ENCODE measurements at regions not wholly inside any gene's neighbourhood (a gene's known extent, or its start where the extent isn't known, plus 50 kb on each side); places are given as distances from the start of the nearest gene placed in this dataset.

DNA sequence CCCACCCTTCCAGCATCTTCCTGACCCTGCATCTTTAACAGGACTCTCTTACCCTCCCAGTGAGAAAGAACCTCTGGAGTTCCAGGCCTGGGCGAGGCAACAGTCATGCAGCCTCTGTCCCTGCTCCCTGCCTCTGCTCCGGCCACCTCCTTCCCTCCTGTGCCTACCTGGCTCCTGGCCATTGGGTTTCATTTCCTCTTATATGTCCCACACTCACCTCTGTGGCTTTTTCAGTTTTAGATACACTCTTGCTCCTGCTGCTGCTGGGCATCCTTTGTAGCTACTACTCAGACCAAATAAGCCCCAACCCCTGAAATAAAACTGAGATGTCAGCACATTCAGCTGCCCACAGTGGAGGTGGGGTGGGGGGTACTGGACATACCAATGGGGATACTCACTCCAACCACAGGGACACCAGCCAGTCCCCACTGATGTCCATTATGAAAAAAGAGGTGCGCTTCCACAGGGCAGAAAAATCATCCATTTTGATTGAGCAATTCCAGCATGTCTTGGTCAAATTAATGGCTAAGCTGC is 99.1 kb upstream of the NRXN3 start:
- no peaks in the 10 kb centered on the region for H3K9me3 ChIP-seq
- no peaks in the 10 kb centered on the region for H3K4me1 ChIP-seq
- H3K27ac ChIP-seq = no peak overlapping the region
- no peaks in the 10 kb centered on the region for H3K36me3 ChIP-seq
- TF ChIP-seq POLR2AphosphoS5 (IDR thresholded peaks at IDR 0.05) (no peak), EP300 (IDR thresholded peaks at IDR 0.05) (no peak), POLR2A (IDR thresholded peaks at IDR 0.05) (no peak)
- TF ChIP-seq, protein P1, sequence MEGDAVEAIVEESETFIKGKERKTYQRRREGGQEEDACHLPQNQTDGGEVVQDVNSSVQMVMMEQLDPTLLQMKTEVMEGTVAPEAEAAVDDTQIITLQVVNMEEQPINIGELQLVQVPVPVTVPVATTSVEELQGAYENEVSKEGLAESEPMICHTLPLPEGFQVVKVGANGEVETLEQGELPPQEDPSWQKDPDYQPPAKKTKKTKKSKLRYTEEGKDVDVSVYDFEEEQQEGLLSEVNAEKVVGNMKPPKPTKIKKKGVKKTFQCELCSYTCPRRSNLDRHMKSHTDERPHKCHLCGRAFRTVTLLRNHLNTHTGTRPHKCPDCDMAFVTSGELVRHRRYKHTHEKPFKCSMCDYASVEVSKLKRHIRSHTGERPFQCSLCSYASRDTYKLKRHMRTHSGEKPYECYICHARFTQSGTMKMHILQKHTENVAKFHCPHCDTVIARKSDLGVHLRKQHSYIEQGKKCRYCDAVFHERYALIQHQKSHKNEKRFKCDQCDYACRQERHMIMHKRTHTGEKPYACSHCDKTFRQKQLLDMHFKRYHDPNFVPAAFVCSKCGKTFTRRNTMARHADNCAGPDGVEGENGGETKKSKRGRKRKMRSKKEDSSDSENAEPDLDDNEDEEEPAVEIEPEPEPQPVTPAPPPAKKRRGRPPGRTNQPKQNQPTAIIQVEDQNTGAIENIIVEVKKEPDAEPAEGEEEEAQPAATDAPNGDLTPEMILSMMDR (IDR thresholded peaks at IDR 0.05) = no peak
- no peak for ATAC-seq
- 60 to 64% methylated on average over 1 to 2 of the region's 3 CpGs for WGBS, 2 donors (ENCODE audit: low coverage in 1 of 2)
- H3K4me3 ChIP-seq = no peak overlapping the region
- no peaks in the 10 kb centered on the region for H3K27me3 ChIP-seq

DNA sequence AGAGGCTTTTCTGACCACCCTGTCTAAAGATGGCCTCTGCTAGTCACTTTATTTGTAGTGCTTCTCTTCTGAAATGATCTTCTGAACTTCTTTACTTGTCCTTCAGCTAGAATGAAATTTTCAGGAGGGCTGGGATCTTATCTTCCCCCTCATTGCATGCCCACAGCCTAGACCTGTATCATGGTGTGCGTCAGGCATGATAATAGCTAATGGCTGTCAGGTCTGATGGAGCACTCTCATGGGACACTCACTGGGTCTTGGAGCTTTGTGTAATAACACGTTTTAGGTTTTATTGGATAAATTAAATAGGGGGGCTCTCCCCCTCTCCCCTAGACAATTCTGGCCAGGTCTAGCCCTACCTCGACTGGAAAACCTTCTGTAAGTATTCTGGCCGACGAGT is 97.1 kb upstream of the NRXN3 start:
- H3K27ac ChIP-seq = no peak overlapping the region
- H3K4me1 ChIP-seq = no peaks in the 10 kb centered on the region
- no peaks in the 10 kb centered on the region for H3K9me3 ChIP-seq
- peaks cover 6% of the 10 kb centered on the region for H3K27me3 ChIP-seq
- no peak for TF ChIP-seq EP300 (IDR thresholded peaks at IDR 0.05)
- TF ChIP-seq, protein P1 (IDR thresholded peaks at IDR 0.05) = no peak
- ATAC-seq = no peak
- 77 to 100% methylated on average over 2 to 5 of the region's 5 CpGs for WGBS, 2 donors (ENCODE audit: low coverage in 1 of 2)
- H3K36me3 ChIP-seq = no peaks in the 10 kb centered on the region
- no peak overlapping the region for H3K4me3 ChIP-seq

DNA sequence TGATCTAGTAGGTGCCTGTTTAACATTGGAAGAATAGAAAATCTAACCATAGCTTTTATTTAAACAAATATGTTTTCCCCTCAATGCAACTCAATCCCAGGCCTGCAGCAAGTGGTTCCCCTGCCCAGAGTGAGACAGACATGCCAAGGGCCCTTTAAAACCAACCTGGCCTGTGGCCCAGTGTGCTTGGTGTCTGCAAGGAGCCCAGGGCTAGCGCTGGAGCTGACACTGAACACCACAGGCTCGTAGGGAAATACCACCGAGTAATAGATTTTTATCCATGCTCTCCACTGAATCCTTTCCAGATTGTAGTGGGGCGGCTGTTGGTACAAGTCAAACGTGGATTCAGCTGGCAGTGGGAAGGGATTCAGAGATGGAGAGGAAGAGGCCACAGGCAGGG is 95.6 kb upstream of the NRXN3 start:
- TF ChIP-seq, protein P1 (IDR thresholded peaks at IDR 0.05) = no peak
- TF ChIP-seq POLR2AphosphoS5 (IDR thresholded peaks at IDR 0.05) (no peak), POLR2A (IDR thresholded peaks at IDR 0.05) (no peak), EP300 (IDR thresholded peaks at IDR 0.05) (no peak)
- WGBS, 2 donors (ENCODE audit: low coverage in 1 of 2) = 23 to 46% methylated on average over 3 to 5 of the region's 5 CpGs
- Histone ChIP-seq H3K36me3 (no peaks in the 10 kb centered on the region), H3K27me3 (peaks cover 6% of the 10 kb centered on the region), H3K4me3 (no peak overlapping the region), H3K4me1 (no peaks in the 10 kb centered on the region), H3K9me3 (no peaks in the 10 kb centered on the region), H3K27ac (no peak overlapping the region)
- no peak for ATAC-seq

DNA sequence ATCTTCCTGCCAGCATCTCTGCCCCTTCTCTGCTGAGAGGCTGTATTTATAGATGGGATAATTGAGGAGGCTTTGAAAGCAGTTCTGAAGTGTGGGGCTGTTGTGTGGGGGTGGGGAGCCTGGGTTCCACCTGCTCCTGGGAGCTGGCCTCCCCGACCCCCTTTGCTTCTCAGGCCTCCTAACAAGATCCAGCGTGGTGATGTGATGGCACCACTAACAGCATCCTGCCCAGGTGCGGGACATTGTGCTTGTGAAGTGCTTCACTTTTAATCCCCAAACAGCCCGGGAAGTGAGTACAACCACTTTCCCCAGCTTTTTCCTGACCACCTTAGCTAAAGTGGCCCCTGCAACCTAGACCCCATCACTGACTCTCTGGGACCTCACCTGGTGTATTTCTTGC is 95.1 kb upstream of the NRXN3 start:
- H3K36me3 ChIP-seq = no peaks in the 10 kb centered on the region
- no peak for ATAC-seq
- WGBS, 2 donors (ENCODE audit: low coverage in 1 of 2) = 70 to 75% methylated on average over 2 to 4 of the region's 4 CpGs
- H3K4me1 ChIP-seq = no peaks in the 10 kb centered on the region
- H3K27ac ChIP-seq = no peak overlapping the region
- peaks cover 6% of the 10 kb centered on the region for H3K27me3 ChIP-seq
- TF ChIP-seq, protein P1 (IDR thresholded peaks at IDR 0.05) = no peak
- TF ChIP-seq EP300 (IDR thresholded peaks at IDR 0.05) (no peak), POLR2AphosphoS5 (IDR thresholded peaks at IDR 0.05) (no peak), POLR2A (IDR thresholded peaks at IDR 0.05) (no peak)
- no peak overlapping the region for H3K4me3 ChIP-seq
- H3K9me3 ChIP-seq = no peaks in the 10 kb centered on the region

DNA sequence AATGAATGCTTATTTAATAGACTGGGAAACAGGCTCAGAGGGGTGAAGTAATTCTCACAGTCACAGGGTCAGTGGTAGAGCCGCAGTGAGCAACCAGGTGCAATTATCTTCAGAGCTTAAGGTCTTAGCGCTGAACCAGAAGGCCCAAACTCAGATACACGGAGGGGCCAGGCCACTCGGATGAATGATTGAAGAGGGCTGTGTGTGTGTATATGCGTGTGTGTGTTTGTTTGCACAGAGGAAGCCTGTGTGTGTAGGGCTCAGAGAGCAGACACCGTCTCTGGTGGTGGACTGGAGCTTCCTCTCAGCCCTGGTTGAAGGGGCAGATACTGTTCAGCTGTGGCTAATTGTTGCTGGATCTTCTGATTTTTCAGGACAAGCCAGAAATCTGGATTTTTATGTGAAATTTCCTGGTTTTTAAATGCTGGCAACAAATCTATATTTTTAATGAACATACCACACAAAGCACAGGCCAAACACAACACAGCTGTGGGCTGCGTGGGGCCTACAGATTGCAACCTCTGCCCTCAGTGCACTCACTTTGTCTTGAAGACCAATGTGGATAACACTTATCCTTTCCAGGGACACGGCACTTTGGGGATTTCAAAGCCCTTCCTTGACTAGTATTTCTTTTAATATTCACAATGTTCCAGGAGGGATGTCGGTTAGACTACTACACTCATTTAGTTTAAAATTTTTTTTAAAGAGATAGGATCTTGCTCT is 94.5 kb upstream of the NRXN3 start:
- TF ChIP-seq POLR2AphosphoS5 (IDR thresholded peaks at IDR 0.05) = no peak
- TF ChIP-seq, protein P1 (IDR thresholded peaks at IDR 0.05) = no peak
- no peaks in the 10 kb centered on the region for H3K36me3 ChIP-seq
- no peaks in the 10 kb centered on the region for H3K9me3 ChIP-seq
- no peak overlapping the region for H3K27ac ChIP-seq
- WGBS, 2 donors (ENCODE audit: low coverage in 1 of 2) = 29 to 48% methylated on average over 6 to 8 of the region's 9 CpGs
- no peak overlapping the region for H3K4me3 ChIP-seq
- ATAC-seq = no peak
- H3K27me3 ChIP-seq = peaks cover 6% of the 10 kb centered on the region
- H3K4me1 ChIP-seq = no peaks in the 10 kb centered on the region
